Brain microvascular endothelial cell (primary cell): ENCODE measurements at regions not wholly inside any gene's neighbourhood (a gene's known extent, or its start where the extent isn't known, plus 50 kb on each side); places are given as distances from the start of the nearest gene placed in this dataset.

ENCODE experiments used
- DNase-seq: peaks from one replicate; pipeline ENCODE4 v3.0.0-alpha.2; 2020
- H3K27ac ChIP-seq: fragments of 250-450 bp; sonication (Bioruptor Pico); 2 replicates; pipeline ENCODE4 v1.5.1; 2020; ENCODE audit warnings: mild to moderate bottlenecking, moderate library complexity
- H3K27me3 ChIP-seq: fragments of 250-450 bp; sonication (Bioruptor Pico); replicated peaks from 2 replicates; pipeline ENCODE4 v1.5.1; 2020; ENCODE audit warnings: mild to moderate bottlenecking
- H3K36me3 ChIP-seq: fragments of 250-450 bp; sonication (Bioruptor Pico); replicated peaks from 2 replicates; pipeline ENCODE4 v1.5.1; 2020; ENCODE audit warnings: mild to moderate bottlenecking
- H3K4me3 ChIP-seq: 2 replicates; pipeline ENCODE4 v1.5.1; 2011; ENCODE audit warnings: low read depth, mild to moderate bottlenecking, control low read depth, low read length, moderate library complexity
- in situ Hi-C: cut with HindIII; loops from 2 replicates; pipeline ENCODE4 v1.10.0; 2017; ENCODE audit warnings: low sequenced_read_pairs, low pct_ligation_motif_present
- TF ChIP-seq, protein P1 (sequence below): IDR thresholded peaks from 2 replicates; pipeline ENCODE4 v1.5.1; 2011; ENCODE audit warnings: low read depth, mild to moderate bottlenecking, moderate library complexity, low read length, control low read depth, inconsistent platforms; ENCODE audit errors: missing control alignments

DNA sequence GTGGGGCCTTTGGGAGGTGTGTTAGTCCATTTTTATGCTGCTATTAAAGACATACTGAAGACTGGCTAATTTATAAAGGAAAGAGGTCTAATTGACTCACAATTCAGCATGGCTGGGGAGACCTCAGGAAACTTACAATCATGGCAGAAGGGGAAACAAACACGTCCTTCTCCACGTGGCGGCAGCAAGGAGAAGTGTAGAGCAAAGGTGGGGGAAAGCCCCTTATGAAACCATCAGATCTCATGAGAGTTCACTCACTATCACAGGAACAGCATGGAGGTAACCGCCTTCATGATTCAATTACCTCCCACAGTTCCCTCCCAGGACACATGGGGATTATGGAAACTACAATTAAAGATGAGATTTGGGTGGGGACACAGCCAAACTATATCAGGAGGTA is 187.1 kb upstream of the OSR1 start:
- Histone ChIP-seq H3K4me3 (no peak overlapping the region), H3K27ac (no peak overlapping the region), H3K36me3 (no peaks in the 10 kb centered on the region), H3K27me3 (no peaks in the 10 kb centered on the region)
- TF ChIP-seq, protein P1, sequence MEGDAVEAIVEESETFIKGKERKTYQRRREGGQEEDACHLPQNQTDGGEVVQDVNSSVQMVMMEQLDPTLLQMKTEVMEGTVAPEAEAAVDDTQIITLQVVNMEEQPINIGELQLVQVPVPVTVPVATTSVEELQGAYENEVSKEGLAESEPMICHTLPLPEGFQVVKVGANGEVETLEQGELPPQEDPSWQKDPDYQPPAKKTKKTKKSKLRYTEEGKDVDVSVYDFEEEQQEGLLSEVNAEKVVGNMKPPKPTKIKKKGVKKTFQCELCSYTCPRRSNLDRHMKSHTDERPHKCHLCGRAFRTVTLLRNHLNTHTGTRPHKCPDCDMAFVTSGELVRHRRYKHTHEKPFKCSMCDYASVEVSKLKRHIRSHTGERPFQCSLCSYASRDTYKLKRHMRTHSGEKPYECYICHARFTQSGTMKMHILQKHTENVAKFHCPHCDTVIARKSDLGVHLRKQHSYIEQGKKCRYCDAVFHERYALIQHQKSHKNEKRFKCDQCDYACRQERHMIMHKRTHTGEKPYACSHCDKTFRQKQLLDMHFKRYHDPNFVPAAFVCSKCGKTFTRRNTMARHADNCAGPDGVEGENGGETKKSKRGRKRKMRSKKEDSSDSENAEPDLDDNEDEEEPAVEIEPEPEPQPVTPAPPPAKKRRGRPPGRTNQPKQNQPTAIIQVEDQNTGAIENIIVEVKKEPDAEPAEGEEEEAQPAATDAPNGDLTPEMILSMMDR = no peak
- in situ Hi-C loops = no loop called here
- no peak for DNase-seq

GRCh38 chr2:19543663-19544383 is 185.4 kb upstream of the OSR1 start:
- Histone ChIP-seq H3K36me3 (no peaks in the 10 kb centered on the region), H3K4me3 (no peak overlapping the region), H3K27ac (no peak overlapping the region), H3K27me3 (no peaks in the 10 kb centered on the region)
- TF ChIP-seq, protein P1 = no peak
- in situ Hi-C loops = no loop called here
- DNase-seq = no peak

DNA sequence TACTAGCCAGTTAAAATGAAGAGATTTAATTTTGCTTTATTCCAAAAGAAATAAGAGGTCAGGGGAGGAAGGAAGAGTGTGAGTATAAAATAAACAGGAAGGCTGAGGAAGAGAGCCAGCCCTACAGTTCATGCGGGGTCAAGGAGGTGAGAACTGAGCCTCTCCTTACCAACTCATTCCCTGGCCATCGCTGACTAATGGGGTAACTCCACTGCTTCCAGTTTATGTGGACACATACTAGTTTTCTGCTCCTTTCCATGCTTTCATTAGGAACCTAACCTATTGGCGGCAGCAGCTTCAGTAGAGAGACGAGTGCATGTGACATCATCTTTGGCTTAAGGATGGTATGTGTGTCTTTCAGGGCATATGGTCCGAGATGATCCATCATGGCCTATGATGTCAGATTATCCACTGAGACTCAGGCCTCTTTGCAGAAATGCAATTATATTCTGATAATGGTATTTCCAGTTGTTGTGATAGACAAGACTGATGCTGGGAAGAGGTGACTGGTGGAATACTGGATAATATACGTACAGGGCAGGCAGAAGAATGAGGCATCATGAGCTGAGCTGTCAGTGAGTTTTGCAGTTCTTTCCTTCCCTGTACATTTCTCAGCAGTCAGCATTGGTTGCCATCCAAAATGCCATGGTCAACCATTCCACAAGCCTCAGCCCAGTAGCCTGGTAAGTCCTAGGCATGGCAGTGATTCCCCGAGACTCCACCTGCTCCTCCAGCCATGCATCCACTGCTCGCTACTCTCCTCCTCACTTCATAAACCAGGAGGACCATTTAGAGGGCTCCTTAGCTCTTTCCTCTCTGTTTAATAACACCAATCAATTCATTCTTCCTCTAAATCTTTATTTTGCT is 184.6 kb upstream of the OSR1 start:
- Histone ChIP-seq H3K27ac (no peak overlapping the region), H3K27me3 (no peaks in the 10 kb centered on the region), H3K4me3 (no peak overlapping the region), H3K36me3 (no peaks in the 10 kb centered on the region)
- DNase-seq = no peak
- TF ChIP-seq, protein P1 = no peak
- in situ Hi-C loops = no loop called here

DNA sequence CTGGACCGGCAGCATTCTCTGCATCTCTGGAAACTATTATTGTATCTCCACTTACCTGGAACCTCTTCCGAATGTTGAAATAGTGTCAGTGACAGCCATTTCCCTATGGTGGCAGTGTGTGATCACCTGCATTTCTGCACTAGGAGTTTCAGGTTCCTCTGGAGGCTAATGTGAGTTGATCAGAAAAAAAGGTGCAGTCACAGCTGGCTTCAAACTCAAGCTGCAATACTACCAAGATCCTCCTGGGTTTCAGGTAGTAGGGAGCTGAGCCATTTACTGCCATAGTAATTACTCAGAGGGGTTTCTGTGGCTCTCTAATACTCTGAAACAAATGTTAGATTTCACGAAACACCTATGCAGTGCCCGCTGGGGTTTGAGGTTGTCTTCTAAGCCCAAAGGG is 183.5 kb upstream of the OSR1 start:
- TF ChIP-seq, protein P1 = peak; percentile 19
- no peak for DNase-seq
- Histone ChIP-seq H3K36me3 (no peaks in the 10 kb centered on the region), H3K4me3 (no peak overlapping the region), H3K27ac (no peak overlapping the region), H3K27me3 (no peaks in the 10 kb centered on the region)
- in situ Hi-C loops = no loop called here

DNA sequence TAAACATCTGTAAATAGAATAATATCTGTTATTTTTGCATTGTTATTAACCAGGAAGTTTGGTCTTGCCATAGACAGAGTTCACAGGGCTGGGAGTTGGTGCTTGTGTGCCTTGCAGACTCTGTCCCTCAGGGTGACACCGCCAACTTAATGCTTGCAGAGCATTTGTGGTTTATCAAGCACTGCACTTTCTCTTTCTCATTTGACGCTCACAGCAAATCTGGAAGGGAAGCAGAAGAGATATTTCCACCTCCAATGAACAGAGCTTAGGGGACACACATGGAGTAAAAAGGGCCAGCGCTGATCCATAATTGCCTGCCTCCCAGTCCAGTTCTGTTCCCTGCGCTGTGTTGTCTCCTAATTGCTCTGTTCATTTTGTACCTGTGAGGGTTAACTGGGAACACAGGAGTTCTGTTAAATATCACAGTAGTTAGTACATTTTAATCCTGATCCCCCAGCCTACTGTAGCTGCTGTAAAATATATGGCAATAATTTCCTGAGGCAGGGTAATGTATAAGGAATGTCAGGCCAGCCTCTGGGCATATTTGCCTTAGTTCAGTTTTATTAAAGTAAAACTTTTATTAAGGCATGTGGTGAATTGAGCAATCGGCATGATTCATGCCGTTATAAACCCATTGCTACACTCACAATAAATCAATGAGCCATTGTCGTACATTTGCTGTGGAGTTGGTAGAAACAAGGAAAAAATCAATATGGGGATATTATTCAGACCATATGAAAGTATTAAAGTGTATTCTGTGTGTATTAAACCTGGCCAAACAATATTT is 182.5 kb upstream of the OSR1 start:
- in situ Hi-C loops = no loop called here
- H3K27ac ChIP-seq = no peak overlapping the region
- no peak overlapping the region for H3K4me3 ChIP-seq
- DNase-seq = peak; percentile 78
- no peaks in the 10 kb centered on the region for H3K27me3 ChIP-seq
- H3K36me3 ChIP-seq = no peaks in the 10 kb centered on the region
- TF ChIP-seq, protein P1 = no peak
